ENCODE measurements at regions not wholly inside any gene's neighbourhood (a gene's known extent, or its start where the extent isn't known, plus 50 kb on each side); places are given as distances from the start of the nearest gene placed in this dataset.

GRCh38 chr9:16133556-16134227, 580.8 kb downstream of the CCDC171 start:
- DNase-seq, result peak; percentile 47

DNA sequence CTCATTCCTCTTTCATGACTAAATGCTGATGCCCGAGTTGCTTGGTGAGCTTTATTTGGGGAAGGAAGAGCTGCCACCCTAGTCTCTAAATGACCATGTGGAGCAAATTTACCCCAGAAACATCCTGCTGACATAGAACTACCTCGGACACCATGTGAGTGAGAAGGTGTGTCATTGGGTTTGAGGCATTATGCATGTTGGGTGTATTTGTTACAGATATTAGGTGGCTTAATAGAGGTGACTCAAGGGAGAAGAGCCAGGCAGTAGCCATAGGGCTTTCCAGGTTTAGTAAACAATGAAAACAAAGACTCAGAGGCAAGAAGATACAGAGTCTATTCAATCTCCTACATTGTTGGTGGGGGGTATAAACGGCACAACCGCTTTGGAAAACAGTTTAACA, 581.5 kb downstream of the CCDC171 start:
- no peak for DNase-seq

DNA sequence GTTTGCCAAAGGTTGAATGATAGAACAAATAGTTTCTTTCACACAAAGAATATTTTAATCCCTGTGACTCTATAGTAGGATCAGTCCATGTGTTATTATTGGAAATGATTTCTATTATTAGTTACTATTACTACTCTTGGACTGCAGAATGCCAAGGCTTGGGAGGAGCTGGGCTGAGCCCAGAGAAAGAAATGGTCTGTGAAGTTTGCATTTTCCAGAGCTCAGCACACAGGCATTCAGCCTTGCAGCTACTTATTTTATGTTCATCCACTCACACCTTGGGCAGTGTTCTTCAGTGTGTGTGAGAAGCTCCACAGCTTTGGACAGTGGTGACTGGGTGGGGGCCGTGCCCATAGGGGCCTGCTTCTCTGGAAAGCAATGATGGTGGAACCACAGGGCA, 583.1 kb downstream of the CCDC171 start:
- no peak for DNase-seq

- no peak for DNase-seq
Observed at GRCh38 chr9:16136451-16136850, 583.6 kb downstream of the CCDC171 start.

DNA sequence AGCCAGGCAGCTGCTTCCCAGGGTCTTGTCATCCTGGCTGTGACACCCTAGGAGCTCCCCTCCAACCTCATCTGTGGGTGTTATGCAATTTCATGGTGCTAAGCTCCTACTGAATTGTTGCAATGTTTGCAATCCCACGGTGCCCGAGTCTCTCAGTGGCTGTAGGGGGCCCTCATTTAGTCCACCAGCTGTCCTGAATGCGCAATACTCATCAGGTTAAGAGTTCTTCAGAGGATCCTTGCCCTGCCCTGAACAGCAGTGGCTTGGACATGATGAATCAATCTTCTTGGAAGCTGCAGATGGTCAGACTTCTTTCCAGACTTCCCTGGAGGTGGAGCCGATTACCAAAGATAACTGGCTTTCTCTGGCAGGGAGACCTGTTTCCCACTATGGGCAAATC, 584.1 kb downstream of the CCDC171 start:
- no peak for DNase-seq

GRCh38 chr9:16138561-16139491, 586.0 kb downstream of the CCDC171 start:
- no peak for DNase-seq

- no peak for DNase-seq
Observed at GRCh38 chr9:16139774-16140173, 586.9 kb downstream of the CCDC171 start.

- no peak for DNase-seq
Observed at GRCh38 chr9:16143310-16143709, 590.5 kb downstream of the CCDC171 start.

- DNase-seq, result no peak
Observed at GRCh38 chr9:16143947-16144890, 591.4 kb downstream of the CCDC171 start.

DNA sequence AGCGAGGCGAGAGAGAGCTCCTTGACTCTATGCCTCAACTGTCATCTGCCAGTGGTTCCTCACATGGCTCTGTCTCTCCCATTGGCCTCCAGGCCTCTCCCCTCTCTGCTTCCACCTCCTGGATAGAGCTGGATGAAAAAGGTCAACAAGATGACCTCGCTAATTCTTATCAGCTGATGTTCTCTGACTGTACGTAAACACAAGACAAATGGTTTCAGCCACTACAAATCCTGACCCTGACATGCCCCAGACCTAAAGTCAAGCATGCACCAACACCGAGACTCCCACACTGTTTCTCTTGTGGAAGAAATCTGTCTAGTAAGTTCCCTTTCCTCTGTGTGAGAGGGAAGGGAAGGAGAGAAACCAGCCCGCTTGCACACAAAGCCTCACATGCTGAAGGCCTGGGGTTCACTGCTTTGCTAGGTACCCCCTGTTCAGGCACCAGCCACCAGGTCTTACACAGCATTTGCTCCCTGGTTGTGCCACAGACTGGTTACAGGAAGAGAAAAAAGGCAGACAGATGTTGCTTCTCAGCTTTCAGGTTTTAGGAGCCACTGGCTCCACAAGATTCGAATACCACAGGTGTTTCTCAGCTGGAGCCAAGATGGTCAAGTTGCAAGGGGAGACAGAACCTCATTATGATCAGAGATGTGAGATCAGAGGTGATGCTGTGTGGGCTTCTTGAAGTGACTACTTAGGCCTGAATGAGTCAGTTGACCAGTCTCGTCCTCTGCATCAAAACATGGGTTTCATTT, 592.5 kb downstream of the CCDC171 start:
- DNase-seq, result no peak

- DNase-seq, result no peak
Observed at GRCh38 chr9:16147726-16148125, 594.9 kb downstream of the CCDC171 start.

GRCh38 chr9:16150501-16150900, 597.7 kb downstream of the CCDC171 start:
- DNase-seq, result no peak

GRCh38 chr9:16150938-16151650, 598.3 kb downstream of the CCDC171 start:
- no peak for DNase-seq

- no peak for DNase-seq
Observed at GRCh38 chr9:16152276-16153101, 599.6 kb downstream of the CCDC171 start.

DNA sequence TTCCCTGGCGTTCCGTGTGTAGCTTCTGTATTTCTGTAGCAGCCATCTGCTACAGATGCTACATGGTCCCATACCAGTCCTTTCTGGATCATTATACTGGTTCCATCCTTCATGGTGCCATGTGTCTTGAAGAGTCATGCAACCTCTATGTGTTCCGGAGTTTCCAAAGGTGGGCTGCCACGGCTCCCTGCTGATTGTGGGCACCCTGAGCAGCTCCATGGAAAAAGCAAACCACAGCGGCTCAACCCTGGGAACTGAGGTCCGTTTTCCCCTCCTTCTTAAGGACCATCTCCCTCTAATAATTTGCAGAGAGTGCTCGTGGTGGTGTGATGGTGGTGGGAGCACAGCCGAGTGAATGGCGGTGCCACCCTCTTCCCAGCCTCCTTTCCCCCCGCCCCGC, 600.4 kb downstream of the CCDC171 start:
- no peak for DNase-seq

DNA sequence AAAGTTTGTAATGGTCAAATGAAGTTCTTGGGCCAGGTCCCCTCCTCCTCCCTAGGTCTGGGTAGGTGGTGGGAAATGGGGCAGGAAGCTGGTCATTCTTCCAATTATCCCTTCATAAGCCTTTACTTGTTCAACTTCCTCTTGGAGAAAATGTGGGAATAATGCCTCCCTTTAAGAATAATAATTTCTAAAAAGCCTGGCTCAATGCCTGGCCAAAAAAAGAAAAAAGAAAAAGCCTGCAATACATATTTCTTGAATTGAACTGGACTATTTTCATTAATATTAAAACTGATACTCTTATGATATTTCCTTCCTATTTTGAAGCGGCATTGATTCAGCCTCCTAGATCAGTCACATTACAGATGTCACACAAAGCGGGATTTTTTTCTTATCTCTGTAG, 600.9 kb downstream of the CCDC171 start:
- no peak for DNase-seq

DNA sequence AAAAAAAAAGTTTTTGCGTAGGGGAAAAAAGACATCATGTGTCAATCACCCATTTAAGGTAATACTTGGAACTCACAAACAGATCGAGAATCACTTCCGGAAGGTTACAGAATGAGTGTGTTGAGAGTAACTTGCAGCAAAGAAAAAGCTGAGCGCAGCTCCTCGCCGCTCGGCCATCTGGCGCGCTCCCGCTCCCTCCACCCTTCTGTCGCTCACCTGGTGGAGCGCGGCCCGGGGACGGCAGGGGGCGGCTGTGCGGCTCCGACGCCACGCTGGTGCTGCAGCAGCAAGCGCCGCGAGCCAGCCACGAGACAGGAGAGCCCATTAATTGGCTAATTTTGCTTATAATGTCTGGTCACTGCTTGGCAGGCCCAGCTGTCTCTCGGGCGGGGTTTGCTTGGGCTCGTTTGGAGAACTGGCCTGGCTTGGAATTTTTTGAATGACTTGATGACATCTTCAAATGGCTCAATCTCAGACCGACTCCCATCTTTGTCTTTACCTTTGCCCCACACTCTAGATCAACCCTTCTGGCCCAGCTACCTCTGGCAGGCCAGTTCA, 601.8 kb downstream of the CCDC171 start:
- DNase-seq, result no peak

DNA sequence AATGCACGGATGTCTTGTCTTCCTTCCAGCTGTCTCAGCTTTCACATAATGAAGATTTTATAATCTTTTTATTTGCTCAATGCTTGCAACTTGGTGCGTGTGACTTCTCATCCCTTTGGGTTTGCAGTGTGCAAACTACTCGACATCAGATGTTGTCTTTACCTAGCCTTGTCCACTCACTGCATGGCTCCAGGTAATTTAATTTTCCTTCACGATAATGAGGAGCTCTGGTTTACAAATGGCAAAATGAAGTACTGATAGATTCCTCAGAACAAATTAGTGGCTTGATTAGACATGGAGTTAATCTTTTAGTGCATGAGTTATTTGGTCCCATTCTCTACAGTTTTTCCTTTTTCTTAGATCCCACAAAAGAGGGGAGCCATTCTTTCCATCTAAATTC, 603.0 kb downstream of the CCDC171 start:
- no peak for DNase-seq

DNA sequence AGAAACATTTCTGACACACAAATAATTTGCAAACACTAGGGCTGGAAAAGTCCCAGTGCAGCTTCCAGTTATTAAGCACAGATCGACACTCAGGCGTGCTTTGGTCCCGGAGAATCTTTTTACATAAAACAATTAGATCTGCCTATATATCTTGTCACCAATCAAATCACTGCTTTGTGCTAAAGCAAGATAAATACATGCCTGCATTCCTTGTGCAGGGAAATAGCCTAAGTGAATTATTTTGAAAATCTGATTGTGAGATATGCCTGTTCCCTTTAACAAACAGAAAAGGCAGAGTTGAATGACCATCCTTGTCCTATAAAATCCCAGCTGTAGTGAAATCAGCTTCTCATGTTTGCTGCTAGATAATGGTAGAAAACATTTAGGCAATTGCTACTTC, 604.4 kb downstream of the CCDC171 start:
- no peak for DNase-seq

DNA sequence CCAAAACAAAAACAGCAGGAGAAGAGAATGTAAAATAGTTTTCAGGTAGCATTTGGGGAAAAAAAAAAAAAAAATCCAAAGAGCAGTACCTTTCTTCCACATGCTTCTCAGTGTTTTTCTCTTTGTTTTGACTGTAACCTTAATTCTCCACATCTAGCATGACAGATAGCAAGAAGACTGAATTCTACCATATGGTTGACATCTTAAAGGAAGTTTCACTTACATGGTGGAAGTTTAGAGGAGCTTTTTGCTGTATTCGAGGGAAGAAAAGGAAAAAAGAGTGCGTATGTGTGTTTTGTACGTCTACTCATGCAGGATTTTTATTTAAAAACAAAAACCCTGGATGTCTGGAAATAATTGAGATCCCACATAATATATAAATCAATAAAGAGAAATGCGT, 604.8 kb downstream of the CCDC171 start:
- no peak for DNase-seq
